ENCODE measurements at regions not wholly inside any gene's neighbourhood (a gene's known extent, or its start where the extent isn't known, plus 50 kb on each side); places are given as distances from the start of the nearest gene placed in this dataset.
"Not testable (repeated sequence)": the region's sequence is repeated elsewhere in the genome, so short reads cannot be mapped to it uniquely, and the experiment has no call there.

GRCh38 chr7:34486371-34486770, 171.6 kb upstream of the NPSR1 start:
- DNase-seq (ENCODE audit: low spot score): no peak

GRCh38 chr7:34487391-34488115, 170.5 kb upstream of the NPSR1 start:
- DNase-seq (ENCODE audit: low spot score): no peak

GRCh38 chr7:34488766-34489165, 169.3 kb upstream of the NPSR1 start:
- no peak for DNase-seq (ENCODE audit: low spot score)

GRCh38 chr7:34491899-34492298, 166.1 kb upstream of the NPSR1 start:
- DNase-seq (ENCODE audit: low spot score): no peak

GRCh38 chr7:34493752-34494151, 164.3 kb upstream of the NPSR1 start:
- no peak for DNase-seq (ENCODE audit: low spot score)

GRCh38 chr7:34497153-34497777, 160.8 kb upstream of the NPSR1 start:
- no peak for DNase-seq (ENCODE audit: low spot score)

- DNase-seq (ENCODE audit: low spot score): no peak
These were observed 156.9 kb upstream of the NPSR1 start for GRCh38 chr7:34501156-34501555.

GRCh38 chr7:34507191-34507590, 150.8 kb upstream of the NPSR1 start:
- DNase-seq (ENCODE audit: low spot score): no peak

- DNase-seq (ENCODE audit: low spot score): peak; percentile 61
These were observed 134.6 kb upstream of the NPSR1 start for GRCh38 chr7:34523226-34523918.

GRCh38 chr7:34530259-34530658, 127.8 kb upstream of the NPSR1 start:
- no peak for DNase-seq (ENCODE audit: low spot score)

GRCh38 chr7:34539003-34539402, 119.0 kb upstream of the NPSR1 start:
- no peak for DNase-seq (ENCODE audit: low spot score)

- DNase-seq (ENCODE audit: low spot score): no peak
These were observed 113.4 kb upstream of the NPSR1 start for GRCh38 chr7:34544621-34545020.

- DNase-seq (ENCODE audit: low spot score): no peak
These were observed 107.0 kb upstream of the NPSR1 start for GRCh38 chr7:34550996-34551395.

- no peak for DNase-seq (ENCODE audit: low spot score)
These were observed 105.5 kb upstream of the NPSR1 start for GRCh38 chr7:34552502-34552901.

- no peak for DNase-seq (ENCODE audit: low spot score)
These were observed 100.0 kb upstream of the NPSR1 start for GRCh38 chr7:34558022-34558421.

GRCh38 chr7:34564091-34564490, 93.9 kb upstream of the NPSR1 start:
- DNase-seq (ENCODE audit: low spot score): no peak

- no peak for DNase-seq (ENCODE audit: low spot score)
These were observed 90.1 kb upstream of the NPSR1 start for GRCh38 chr7:34567906-34568305.

GRCh38 chr7:34569975-34570699, 87.9 kb upstream of the NPSR1 start:
- no peak for DNase-seq (ENCODE audit: low spot score)

GRCh38 chr7:34575006-34575405, 83.0 kb upstream of the NPSR1 start:
- no peak for DNase-seq (ENCODE audit: low spot score)

GRCh38 chr7:34577934-34578333, 80.1 kb upstream of the NPSR1 start:
- not testable (repeated sequence) for DNase-seq (ENCODE audit: low spot score)

- DNase-seq (ENCODE audit: low spot score): not testable (repeated sequence)
These were observed 76.3 kb upstream of the NPSR1 start for GRCh38 chr7:34581698-34582097.

- DNase-seq (ENCODE audit: low spot score): no peak
These were observed 73.5 kb upstream of the NPSR1 start for GRCh38 chr7:34584526-34584925.

Data from H4 (cell line).